H1 (cell line): ENCODE measurements at regions not wholly inside any gene's neighbourhood (a gene's known extent, or its start where the extent isn't known, plus 50 kb on each side); places are given as distances from the start of the nearest gene placed in this dataset.

ENCODE experiments used
- CTCF ChIA-PET: fragments of 300-600 bp; sonication (Branson Sonifier 250); formaldehyde crosslinking; loops from one replicate; lab custom pipeline; 2021; ENCODE audit not compliant: partially characterized antibody; lab: Charles Lee
- POLR2A ChIA-PET: fragments of 300-600 bp; sonication (Branson Sonifier 250); formaldehyde crosslinking; loops from one replicate; lab custom pipeline; 2021; ENCODE audit warnings: inconsistent platforms; ENCODE audit not compliant: partially characterized antibody; lab: Charles Lee
- DNase-seq, 2 experiments: peaks; one replicate each; pipeline versions ENCODE4 v3.0.0 to v3.0.0-alpha.2; 2010 to 2022; ENCODE audit warnings: low spot score in 2 of 2, low read depth in 1 of 2, mixed read lengths in 1 of 2
- FAIRE-seq: peaks from 2 replicates; lab custom pipeline; 2011; peaks lifted over from hg19 to GRCh38; lab: Jason Lieb, UNC
- H2AFZ ChIP-seq: 2 replicates; pipeline ENCODE4 v1.8.1; 2012; ENCODE audit warnings: low read length, inconsistent platforms
- H2AK5ac ChIP-seq: 2 replicates; pipeline ENCODE4 v1.6.1; 2013; ENCODE audit warnings: low read depth, low read length
- H2BK120ac ChIP-seq: replicated peaks from 2 replicates; pipeline ENCODE3; 2013; ENCODE audit warnings: low read depth, low read length, inconsistent platforms
- H2BK12ac ChIP-seq: 2 replicates; pipeline ENCODE4 v1.6.1; 2013; ENCODE audit warnings: low read depth, low read length
- H2BK15ac ChIP-seq: 2 replicates; pipeline ENCODE4 v1.6.1; 2013; ENCODE audit warnings: low read length
- H2BK20ac ChIP-seq: 2 replicates; pipeline ENCODE4 v1.6.1; 2013; ENCODE audit warnings: low read length
- H2BK5ac ChIP-seq: 2 replicates; pipeline ENCODE4 v1.6.1; 2013; ENCODE audit warnings: low read depth, low read length
- H3K14ac ChIP-seq: 2 replicates; pipeline ENCODE4 v1.6.1; 2013; ENCODE audit warnings: inconsistent platforms; ENCODE audit not compliant: insufficient read length
- H3K18ac ChIP-seq: 2 replicates; pipeline ENCODE4 v1.6.1; 2013; ENCODE audit warnings: low read length; ENCODE audit errors: extremely low read depth
- H3K23ac ChIP-seq: 2 replicates; pipeline ENCODE4 v1.6.1; 2013; ENCODE audit warnings: inconsistent platforms; ENCODE audit not compliant: insufficient read length
- H3K23me2 ChIP-seq: 2 replicates; pipeline ENCODE4 v1.6.1; 2013; ENCODE audit warnings: low read depth, low read length
- H3K27ac ChIP-seq: 2 replicates; pipeline ENCODE4 v1.6.1; 2011; ENCODE audit warnings: low read depth, low read length, inconsistent platforms
- H3K27me3 ChIP-seq, 4 experiments: replicated peaks in 1 of 4; 1 replicate in 1 of 4; 2 replicates in 3 of 4; pipeline versions ENCODE4 v1.6.1 to v1.8.1; 2011 to 2013; ENCODE audit warnings: low read length in 3 of 4, mild to moderate bottlenecking in 3 of 4, inconsistent platforms in 2 of 4, mixed read lengths in 2 of 4, moderate library complexity in 1 of 4; ENCODE audit not compliant: control insufficient read depth in 3 of 4, insufficient read depth in 3 of 4; ENCODE audit errors: extremely low read depth in 1 of 4
- H3K36me3 ChIP-seq, 4 experiments: 2 replicates each; pipeline versions ENCODE4 v1.6.1 to v1.8.1; 2011 to 2013; ENCODE audit warnings: mild to moderate bottlenecking in 4 of 4, low read length in 3 of 4, moderate library complexity in 2 of 4, control low read depth in 1 of 4, inconsistent platforms in 1 of 4; ENCODE audit not compliant: insufficient read depth in 4 of 4, control insufficient read depth in 2 of 4
- H3K4ac ChIP-seq: replicated peaks from 2 replicates; pipeline ENCODE3; 2013; ENCODE audit warnings: low read length, low read depth, mixed read lengths, inconsistent platforms; ENCODE audit not compliant: insufficient read length
- H3K4me1 ChIP-seq, 4 experiments: replicated peaks in 1 of 4; 1 replicate in 1 of 4; 2 replicates in 3 of 4; pipeline versions ENCODE4 v1.6.1 to v1.8.1; 2011 to 2013; ENCODE audit warnings: low read length in 3 of 4, inconsistent platforms in 2 of 4, mixed read lengths in 1 of 4; ENCODE audit not compliant: insufficient read depth in 4 of 4, control insufficient read depth in 3 of 4
- H3K4me2 ChIP-seq, 2 experiments: 2 replicates each; pipeline versions ENCODE4 v1.6.1 to v1.8.1; 2011 to 2013; ENCODE audit warnings: low read depth in 2 of 2, low read length in 2 of 2, control low read depth in 1 of 2, inconsistent platforms in 1 of 2, mild to moderate bottlenecking in 1 of 2; ENCODE audit not compliant: insufficient read depth in 1 of 2
- H3K4me3 ChIP-seq, 4 experiments: fragments of 200-600, 300-600 bp in 1 of 4; sonication (generic), shearing (Covaris generic), sonication (Bioruptor Twin) in 1 of 4; 2 replicates each; pipeline versions ENCODE4 v1.5.1 to v1.8.1; 2011 to 2016; ENCODE audit warnings: low read length in 4 of 4, low read depth in 3 of 4, control low read depth in 2 of 4, inconsistent platforms in 2 of 4, mild to moderate bottlenecking in 2 of 4, mixed read lengths in 1 of 4, moderate library complexity in 1 of 4; ENCODE audit not compliant: insufficient read depth in 2 of 4; ENCODE audit errors: extremely low read depth in 1 of 4
- H3K56ac ChIP-seq: replicated peaks from 2 replicates; pipeline ENCODE3; 2013; ENCODE audit warnings: low read depth, mild to moderate bottlenecking, mixed read lengths, low read length, inconsistent platforms; ENCODE audit not compliant: insufficient read length
- H3K79me1 ChIP-seq: 2 replicates; pipeline ENCODE4 v1.6.1; 2013; ENCODE audit warnings: low read depth, low read length, control low read depth
- H3K79me2 ChIP-seq, 2 experiments: 2 replicates each; pipeline versions ENCODE4 v1.6.1 to v1.8.1; 2012 to 2013; ENCODE audit warnings: low read length in 2 of 2, mild to moderate bottlenecking in 2 of 2, inconsistent platforms in 1 of 2; ENCODE audit not compliant: insufficient read depth in 2 of 2, control insufficient read depth in 1 of 2
- H3K9ac ChIP-seq, 4 experiments: replicated peaks in 1 of 4; 1 replicate in 1 of 4; 2 replicates in 3 of 4; pipeline versions ENCODE4 v1.6.1 to v1.8.1; 2011 to 2013; ENCODE audit warnings: low read depth in 3 of 4, low read length in 3 of 4, control low read depth in 2 of 4, mild to moderate bottlenecking in 2 of 4, moderate library complexity in 2 of 4, inconsistent platforms in 1 of 4; ENCODE audit errors: extremely low read depth in 1 of 4
- H3K9me3 ChIP-seq, 2 experiments: 2 replicates each; pipeline versions ENCODE4 v1.6.1 to v1.8.1; 2012 to 2013; ENCODE audit warnings: mild to moderate bottlenecking in 2 of 2, moderate library complexity in 2 of 2, control low read depth in 1 of 2, inconsistent platforms in 1 of 2, low read depth in 1 of 2, low read length in 1 of 2, mixed read lengths in 1 of 2; ENCODE audit not compliant: insufficient read depth in 2 of 2
- H4K20me1 ChIP-seq, 2 experiments: replicated peaks in 1 of 2; 2 replicates each; pipeline versions ENCODE3 to v1.8.1; 2011 to 2013; ENCODE audit warnings: inconsistent platforms in 2 of 2, low read length in 2 of 2, mild to moderate bottlenecking in 1 of 2; ENCODE audit not compliant: insufficient read depth in 2 of 2, control insufficient read depth in 1 of 2
- H4K5ac ChIP-seq: 2 replicates; pipeline ENCODE4 v1.6.1; 2013; ENCODE audit warnings: low read length, low read depth, mixed read lengths, inconsistent platforms; ENCODE audit not compliant: insufficient read length
- H4K8ac ChIP-seq: 2 replicates; pipeline ENCODE4 v1.8.0; 2013; ENCODE audit warnings: mild to moderate bottlenecking, moderate library complexity, low read length, inconsistent platforms; ENCODE audit not compliant: insufficient read depth; ENCODE audit errors: extremely low read depth
- H4K91ac ChIP-seq: replicated peaks from 2 replicates; pipeline ENCODE3; 2013; ENCODE audit warnings: low read length, mixed read lengths, inconsistent platforms; ENCODE audit not compliant: insufficient read length
- ASH2L ChIP-seq: fragments of 200-600, 300-600 bp; sonication (generic); IDR thresholded peaks from one replicate; pipeline ENCODE4 v1.7.1; 2017; ENCODE audit warnings: low read length
- ATF2 ChIP-seq: IDR thresholded peaks from 2 replicates; pipeline ENCODE4 v1.6.1; 2012; ENCODE audit warnings: low read length, inconsistent platforms
- CHD1 ChIP-seq: IDR thresholded peaks from 2 replicates; pipeline ENCODE4 v1.6.1; 2012; ENCODE audit warnings: low read depth, low read length, improper control_type of control experiment
- CTCF ChIP-seq, 3 experiments: IDR thresholded peaks; 1 replicate in 2 of 3; 2 replicates in 1 of 3; pipeline versions ENCODE4 v1.5.1 to v1.6.1; 2011; ENCODE audit warnings: low read length in 3 of 3, mild to moderate bottlenecking in 3 of 3, inconsistent platforms in 2 of 3, low read depth in 1 of 3, moderate library complexity in 1 of 3; ENCODE audit not compliant: insufficient read depth in 1 of 3; ENCODE audit errors: control extremely low read depth in 1 of 3
- GTF2F1 ChIP-seq: IDR thresholded peaks from 2 replicates; pipeline ENCODE4 v1.6.1; 2012; ENCODE audit warnings: low read depth, low read length, improper control_type of control experiment, borderline replicate concordance
- KDM4A ChIP-seq: IDR thresholded peaks from one replicate; pipeline ENCODE4 v1.7.1; 2012; ENCODE audit warnings: low read depth, mild to moderate bottlenecking, moderate library complexity, low read length, inconsistent platforms; ENCODE audit not compliant: severe bottlenecking
- MAX ChIP-seq: IDR thresholded peaks from 2 replicates; pipeline ENCODE4 v1.6.1; 2012; ENCODE audit warnings: inconsistent platforms
- RFX5 ChIP-seq: IDR thresholded peaks from 2 replicates; pipeline ENCODE4 v1.6.1; 2011; ENCODE audit warnings: low read depth, low read length, improper control_type of control experiment, borderline replicate concordance
- SIRT6 ChIP-seq: IDR thresholded peaks from one replicate; pipeline ENCODE4 v1.7.1; 2012; ENCODE audit warnings: low read length, inconsistent platforms
- SP1 ChIP-seq: IDR thresholded peaks from 2 replicates; pipeline ENCODE4 v1.6.1; 2011; ENCODE audit warnings: low read depth, low read length
- TEAD4 ChIP-seq: IDR thresholded peaks from 2 replicates; pipeline ENCODE4 v1.6.1; 2012; ENCODE audit warnings: low read depth, low read length, inconsistent platforms, mixed read lengths
- WGBS, 2 experiments: shearing (Covaris generic) in 1 of 2; methylation state at CpG; one replicate each; pipeline versions ENCODE4 v1.1.6 to v1.1.7; 2013 to 2015; ENCODE audit warnings: low lambda C conversion rate in 2 of 2, mixed read lengths in 2 of 2, inconsistent platforms in 1 of 2, low coverage in 1 of 2, missing lambda C conversion rate in 1 of 2; ENCODE audit not compliant: insufficient replicate concordance in 2 of 2, insufficient coverage in 1 of 2, insufficient read length in 1 of 2; ENCODE audit errors: extremely low coverage in 1 of 2, missing lambda C conversion rate in 1 of 2; 5-methylcytosine and 5-hydroxymethylcytosine counted together

GRCh38 chr4:177853229-177853628, 411.0 kb upstream of the AGA start:
- H3K27ac ChIP-seq, result no peak overlapping the region
- no peaks in the 10 kb centered on the region for H3K23me2 ChIP-seq
- H3K27me3 ChIP-seq, result no peaks in the 10 kb centered on the region
- H2BK5ac ChIP-seq, result no peak overlapping the region
- H4K5ac ChIP-seq, result no peak overlapping the region
- POLR2A ChIA-PET, result no interaction called here
- FAIRE-seq, result no peak
- no peak for DNase-seq
- no peak overlapping the region for H2AFZ ChIP-seq
- H2AK5ac ChIP-seq, result no peak overlapping the region
- H3K14ac ChIP-seq, result no peak overlapping the region
- no peak overlapping the region for H2BK12ac ChIP-seq
- no peaks in the 10 kb centered on the region for H3K79me2 ChIP-seq
- no peak overlapping the region for H3K4me3 ChIP-seq
- H4K91ac ChIP-seq, result peak overlapping the region; percentile 32
- peaks cover 0 to 4% (median under 1%) of the 10 kb centered on the region in 4 experiments; a peak in 1 of 8 replicates for H3K36me3 ChIP-seq
- no peak overlapping the region for H3K56ac ChIP-seq
- no peak overlapping the region for H4K8ac ChIP-seq
- H3K18ac ChIP-seq, result no peak overlapping the region
- H2BK15ac ChIP-seq, result no peak overlapping the region
- CTCF ChIA-PET, result interaction anchor here (1.0 kb wide), 1 partner anchor 246 kb away, joined by 4 read pairs; no protein-coding TSS in a partner anchor
- H3K9me3 ChIP-seq, result peaks cover 0 to 7% of the 10 kb centered on the region in 2 experiments; a peak in 2 of 4 replicates
- no peak overlapping the region for H2BK20ac ChIP-seq
- no peak overlapping the region for H2BK120ac ChIP-seq
- H3K79me1 ChIP-seq, result no peaks in the 10 kb centered on the region
- no peaks in the 10 kb centered on the region for H4K20me1 ChIP-seq
- H3K4ac ChIP-seq, result no peak overlapping the region
- no peak overlapping the region for H3K9ac ChIP-seq
- H3K23ac ChIP-seq, result no peak overlapping the region
- peaks cover 0 to 6% (median 5%) of the 10 kb centered on the region in 4 experiments; a peak in 4 of 7 replicates for H3K4me1 ChIP-seq
- WGBS, 2 experiments, result 95% methylated on average over 8 of the region's 8 CpGs; no CpG with 5 or more reads in 1 of the 2 experiments
- H3K4me2 ChIP-seq, result no peak overlapping the region
- TF ChIP-seq RFX5 (no peak), SP1 (no peak), CTCF (IDR thresholded peaks at IDR 0.05; ENCODE audit: control extremely low read depth in 1 of 3, insufficient read depth in 1 of 3, low read depth in 1 of 3, low read length in 3 of 3) (no peak), SIRT6 (no peak), CHD1 (no peak), ASH2L (no peak), GTF2F1 (no peak), KDM4A (no peak), ATF2 (no peak), MAX (no peak), TEAD4 (no peak)
